BLaER1 treated with 17β-estradiol and CSF1 and Interleukin-3, amounts not matched to agents 10 nM and 100 nM (cell line): ENCODE measurements at regions not wholly inside any gene's neighbourhood (a gene's known extent, or its start where the extent isn't known, plus 50 kb on each side); places are given as distances from the start of the nearest gene placed in this dataset.
"Not testable (repeated sequence)": the region's sequence is repeated elsewhere in the genome, so short reads cannot be mapped to it uniquely, and the experiment has no call there.

Source experiments
- H3K27ac ChIP-seq, 11 experiments: shearing (Covaris generic); formaldehyde crosslinking; 2 replicates each; pipeline ENCODE4 v1.8.1; 2022
- H3K27me3 ChIP-seq, 11 experiments: shearing (Covaris generic); formaldehyde crosslinking; 2 replicates each; pipeline ENCODE4 v1.8.1; 2022
- H3K36me3 ChIP-seq, 11 experiments: shearing (Covaris generic); formaldehyde crosslinking; 2 replicates each; pipeline ENCODE4 v1.8.1; 2022
- H3K4me1 ChIP-seq, 10 experiments: shearing (Covaris generic); formaldehyde crosslinking; 2 replicates each; pipeline ENCODE4 v1.8.1; 2022
- H3K4me2 ChIP-seq, 11 experiments: shearing (Covaris generic); formaldehyde crosslinking; 2 replicates each; pipeline ENCODE4 v1.8.1; 2022
- H3K4me3 ChIP-seq, 10 experiments: shearing (Covaris generic); formaldehyde crosslinking; 2 replicates each; pipeline ENCODE4 v1.8.1; 2022
- H3K9ac ChIP-seq, 11 experiments: shearing (Covaris generic); formaldehyde crosslinking; 2 replicates each; pipeline ENCODE4 v1.8.1; 2022
- H3K9me3 ChIP-seq, 11 experiments: shearing (Covaris generic); formaldehyde crosslinking; replicated peaks in 1 of 11; 2 replicates each; pipeline ENCODE4 v1.8.1; 2022
- H4K20me1 ChIP-seq, 11 experiments: shearing (Covaris generic); formaldehyde crosslinking; 2 replicates each; pipeline ENCODE4 v1.8.1; 2022
- Cebpa-rat ChIP-seq, 11 experiments: shearing (Covaris generic); IDR thresholded peaks; 2 replicates each; pipeline ENCODE4 v1.8.1; 2022

GRCh38 chr7:56366701-56367100 is 250.5 kb upstream of the NUPR2 start:
- not testable (repeated sequence) for H3K4me3 ChIP-seq, H4K20me1 ChIP-seq, H3K36me3 ChIP-seq, H3K4me2 ChIP-seq, H3K27ac ChIP-seq, H3K27me3 ChIP-seq, H3K9ac ChIP-seq, H3K4me1 ChIP-seq
- H3K9me3 ChIP-seq = peaks cover 16 to 27% (median 22%) of the 10 kb centered on the region in 11 experiments

- H3K27me3 ChIP-seq, H3K4me2 ChIP-seq, H3K36me3 ChIP-seq, H3K4me1 ChIP-seq, H3K9ac ChIP-seq, H3K27ac ChIP-seq, H4K20me1 ChIP-seq, H3K4me3 ChIP-seq: not testable (repeated sequence)
- H3K9me3 ChIP-seq = peaks cover 0 to 25% (median 18%) of the 10 kb centered on the region in 11 experiments; a peak in 10 of 22 replicates
These were observed 236.4 kb upstream of the NUPR2 start for GRCh38 chr7:56352576-56352975.

- peaks cover 0 to 22% (median 18%) of the 10 kb centered on the region in 11 experiments; a peak in 10 of 22 replicates for H3K9me3 ChIP-seq
- H4K20me1 ChIP-seq, H3K27ac ChIP-seq, H3K36me3 ChIP-seq, H3K9ac ChIP-seq, H3K4me2 ChIP-seq, H3K4me3 ChIP-seq, H3K4me1 ChIP-seq, H3K27me3 ChIP-seq: not testable (repeated sequence)
These were observed 235.0 kb upstream of the NUPR2 start for GRCh38 chr7:56351181-56351580.

GRCh38 chr7:56348311-56348710 is 232.1 kb upstream of the NUPR2 start:
- H3K4me2 ChIP-seq, H3K9ac ChIP-seq, H3K27me3 ChIP-seq, H3K4me3 ChIP-seq, H3K9me3 ChIP-seq, H4K20me1 ChIP-seq, H3K36me3 ChIP-seq, H3K4me1 ChIP-seq, H3K27ac ChIP-seq: not testable (repeated sequence)

- not testable (repeated sequence) for H3K4me2 ChIP-seq, H3K27ac ChIP-seq, H3K27me3 ChIP-seq, H4K20me1 ChIP-seq, H3K9ac ChIP-seq, H3K36me3 ChIP-seq, H3K4me3 ChIP-seq
- peaks cover 0 to 14% (median 3%) of the 10 kb centered on the region in 10 experiments; a peak in 7 of 20 replicates for H3K4me1 ChIP-seq
- H3K9me3 ChIP-seq = peaks cover 20 to 39% (median 26%) of the 10 kb centered on the region in 11 experiments; a peak in 19 of 22 replicates
These were observed 212.1 kb upstream of the NUPR2 start for GRCh38 chr7:56328327-56328726.

GRCh38 chr7:56290548-56290947 is 174.3 kb upstream of the NUPR2 start:
- no peak overlapping the region for H3K27ac ChIP-seq
- no peak overlapping the region for H3K4me2 ChIP-seq
- no peaks in the 10 kb centered on the region for H4K20me1 ChIP-seq
- H3K9ac ChIP-seq = no peak overlapping the region
- no peaks in the 10 kb centered on the region for H3K36me3 ChIP-seq
- no peaks in the 10 kb centered on the region for H3K27me3 ChIP-seq
- H3K4me1 ChIP-seq = no peaks in the 10 kb centered on the region
- no peak overlapping the region for H3K4me3 ChIP-seq
- TF ChIP-seq Cebpa-rat (IDR thresholded peaks at IDR 0.05) = no peak
- peaks cover 12 to 44% (median 28%) of the 10 kb centered on the region in 11 experiments; a peak in 21 of 22 replicates for H3K9me3 ChIP-seq

- Histone ChIP-seq H3K27me3 (no peaks in the 10 kb centered on the region), H3K27ac (no peak overlapping the region), H3K4me2 (no peak overlapping the region), H4K20me1 (no peaks in the 10 kb centered on the region), H3K4me1 (no peaks in the 10 kb centered on the region), H3K36me3 (no peaks in the 10 kb centered on the region), H3K9me3 (peaks cover 40 to 51% (median 48%) of the 10 kb centered on the region in 11 experiments; a peak in 21 of 22 replicates), H3K9ac (no peak overlapping the region), H3K4me3 (no peak overlapping the region)
- TF ChIP-seq Cebpa-rat (IDR thresholded peaks at IDR 0.05) = no peak
These were observed 171.4 kb upstream of the NUPR2 start for GRCh38 chr7:56287429-56288138.

- Histone ChIP-seq H3K36me3 (no peaks in the 10 kb centered on the region), H3K4me3 (no peak overlapping the region), H3K4me2 (no peak overlapping the region), H3K9ac (no peak overlapping the region), H4K20me1 (no peaks in the 10 kb centered on the region), H3K27me3 (no peaks in the 10 kb centered on the region), H3K9me3 (peaks cover 25 to 57% (median 37%) of the 10 kb centered on the region in 11 experiments), H3K27ac (no peak overlapping the region), H3K4me1 (peaks cover 5 to 14% (median 7%) of the 10 kb centered on the region in 10 experiments; a peak in 16 of 20 replicates)
- TF ChIP-seq Cebpa-rat (IDR thresholded peaks at IDR 0.05) = no peak
These were observed 139.9 kb upstream of the NUPR2 start for GRCh38 chr7:56256108-56256507.

GRCh38 chr7:56250135-56250534 is 133.9 kb upstream of the NUPR2 start:
- Histone ChIP-seq H3K4me1 (no peaks in the 10 kb centered on the region), H3K27ac (no peak overlapping the region), H4K20me1 (no peaks in the 10 kb centered on the region), H3K4me3 (no peak overlapping the region), H3K9me3 (peaks cover 9 to 31% (median 19%) of the 10 kb centered on the region in 11 experiments; a peak in 21 of 22 replicates), H3K27me3 (no peaks in the 10 kb centered on the region), H3K4me2 (no peak overlapping the region), H3K36me3 (no peaks in the 10 kb centered on the region), H3K9ac (no peak overlapping the region)
- TF ChIP-seq Cebpa-rat (IDR thresholded peaks at IDR 0.05) = no peak

GRCh38 chr7:56229631-56230030 is 113.4 kb upstream of the NUPR2 start:
- no peak overlapping the region for H3K9ac ChIP-seq
- H3K4me1 ChIP-seq = peaks cover 0 to 32% (median 0%) of the 10 kb centered on the region in 10 experiments; a peak in 6 of 20 replicates
- TF ChIP-seq Cebpa-rat (IDR thresholded peaks at IDR 0.05) = no peak
- peaks cover 0 to 17% (median 6%) of the 10 kb centered on the region in 11 experiments; a peak in 12 of 22 replicates for H3K9me3 ChIP-seq
- no peak overlapping the region for H3K4me3 ChIP-seq
- H4K20me1 ChIP-seq = no peaks in the 10 kb centered on the region
- no peak overlapping the region for H3K4me2 ChIP-seq
- no peak overlapping the region for H3K27ac ChIP-seq
- H3K36me3 ChIP-seq = no peaks in the 10 kb centered on the region
- no peaks in the 10 kb centered on the region for H3K27me3 ChIP-seq
